ENCODE measurements at regions not wholly inside any gene's neighbourhood (a gene's known extent, or its start where the extent isn't known, plus 50 kb on each side); places are given as distances from the start of the nearest gene placed in this dataset.

DNA sequence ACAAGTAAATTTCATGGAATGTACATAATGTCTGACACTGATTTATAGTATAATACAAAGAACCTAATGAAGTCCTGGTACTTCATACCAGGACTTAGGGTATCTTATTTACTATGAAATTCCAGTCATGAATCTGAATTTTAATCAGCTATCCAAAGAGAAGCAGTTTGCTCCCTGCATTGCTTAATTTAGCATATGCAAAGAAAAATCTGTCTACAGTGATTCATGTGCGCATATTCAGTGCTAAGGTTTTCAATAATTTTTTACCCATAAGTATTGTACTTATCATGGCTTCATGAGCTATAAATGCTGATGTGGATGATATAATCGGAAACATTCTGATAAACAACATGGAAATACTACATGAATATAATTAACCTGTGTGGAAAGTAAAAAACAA, 185.6 kb upstream of the ARHGAP42 start:
- no peak for TF ChIP-seq REST (IDR thresholded peaks at IDR 0.05; ENCODE audit: insufficient read depth in 1 of 2, low read depth in 2 of 2, low read length in 2 of 2)
- no peak for TF ChIP-seq TAF1 (IDR thresholded peaks at IDR 0.05; ENCODE audit: borderline replicate concordance, insufficient read depth, low read length)
- TF ChIP-seq SIN3A (IDR thresholded peaks at IDR 0.05; ENCODE audit: borderline replicate concordance, insufficient read depth, low read length), result no peak
- TF ChIP-seq POLR2AphosphoS5 (IDR thresholded peaks at IDR 0.05; ENCODE audit: low read depth, low read length), result no peak
- TF ChIP-seq FOXP2 (optimal IDR thresholded peaks at IDR 0.05; ENCODE audit: borderline replicate concordance, extremely low read depth, extremely low read length, insufficient read depth), result no peak

DNA sequence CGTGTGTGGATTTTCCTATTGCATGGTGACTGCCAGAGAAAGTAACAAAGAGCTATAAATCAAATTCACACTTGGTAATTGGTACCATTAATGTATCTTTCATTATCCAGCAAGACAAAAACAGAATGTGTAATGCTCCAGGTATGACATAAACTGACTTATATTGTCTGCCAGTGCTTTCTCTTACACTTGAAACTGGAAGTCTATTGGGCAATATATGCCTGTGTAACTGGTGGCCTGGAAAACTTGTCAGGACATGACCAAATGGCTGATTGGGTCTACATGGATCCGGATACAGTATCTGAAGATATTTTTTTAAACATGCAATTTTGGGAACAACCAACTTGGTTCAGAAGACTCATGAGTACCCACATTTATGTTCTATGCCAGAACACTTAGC, 174.6 kb upstream of the ARHGAP42 start:
- TF ChIP-seq POLR2AphosphoS5 (IDR thresholded peaks at IDR 0.05; ENCODE audit: low read depth, low read length) (no peak), REST (IDR thresholded peaks at IDR 0.05; ENCODE audit: insufficient read depth in 1 of 2, low read depth in 2 of 2, low read length in 2 of 2) (no peak), TAF1 (IDR thresholded peaks at IDR 0.05; ENCODE audit: borderline replicate concordance, insufficient read depth, low read length) (no peak), FOXP2 (optimal IDR thresholded peaks at IDR 0.05; ENCODE audit: borderline replicate concordance, extremely low read depth, extremely low read length, insufficient read depth) (no peak), SIN3A (IDR thresholded peaks at IDR 0.05; ENCODE audit: borderline replicate concordance, insufficient read depth, low read length) (no peak)

GRCh38 chr11:100515087-100515486, 172.0 kb upstream of the ARHGAP42 start:
- no peak for TF ChIP-seq POLR2AphosphoS5 (IDR thresholded peaks at IDR 0.05; ENCODE audit: low read depth, low read length)
- TF ChIP-seq REST (IDR thresholded peaks at IDR 0.05; ENCODE audit: insufficient read depth in 1 of 2, low read depth in 2 of 2, low read length in 2 of 2), result no peak
- no peak for TF ChIP-seq SIN3A (IDR thresholded peaks at IDR 0.05; ENCODE audit: borderline replicate concordance, insufficient read depth, low read length)
- no peak for TF ChIP-seq FOXP2 (optimal IDR thresholded peaks at IDR 0.05; ENCODE audit: borderline replicate concordance, extremely low read depth, extremely low read length, insufficient read depth)
- TF ChIP-seq TAF1 (IDR thresholded peaks at IDR 0.05; ENCODE audit: borderline replicate concordance, insufficient read depth, low read length), result no peak

DNA sequence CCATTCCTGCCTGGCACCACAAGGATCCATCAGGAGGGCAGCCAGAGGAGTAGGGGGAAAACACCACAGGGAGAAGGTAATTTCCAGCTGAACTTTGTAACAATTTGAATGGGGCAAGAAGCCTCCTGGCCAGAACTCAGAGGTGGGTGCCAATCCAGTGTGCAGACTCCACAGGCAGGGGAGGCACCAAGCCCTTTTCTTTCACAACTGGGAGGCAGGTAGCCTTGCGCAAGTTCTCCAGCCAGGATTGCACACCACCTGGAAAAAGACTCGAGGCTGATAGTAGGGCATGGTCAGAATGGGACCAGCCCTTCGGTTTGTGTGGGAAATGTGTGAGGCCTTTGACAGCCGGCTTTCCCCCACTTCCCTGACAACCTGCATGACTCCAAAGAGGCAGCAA, 161.9 kb upstream of the ARHGAP42 start:
- no peak for TF ChIP-seq SIN3A (IDR thresholded peaks at IDR 0.05; ENCODE audit: borderline replicate concordance, insufficient read depth, low read length)
- no peak for TF ChIP-seq REST (IDR thresholded peaks at IDR 0.05; ENCODE audit: insufficient read depth in 1 of 2, low read depth in 2 of 2, low read length in 2 of 2)
- TF ChIP-seq TAF1 (IDR thresholded peaks at IDR 0.05; ENCODE audit: borderline replicate concordance, insufficient read depth, low read length), result no peak
- no peak for TF ChIP-seq FOXP2 (optimal IDR thresholded peaks at IDR 0.05; ENCODE audit: borderline replicate concordance, extremely low read depth, extremely low read length, insufficient read depth)
- TF ChIP-seq POLR2AphosphoS5 (IDR thresholded peaks at IDR 0.05; ENCODE audit: low read depth, low read length), result no peak

DNA sequence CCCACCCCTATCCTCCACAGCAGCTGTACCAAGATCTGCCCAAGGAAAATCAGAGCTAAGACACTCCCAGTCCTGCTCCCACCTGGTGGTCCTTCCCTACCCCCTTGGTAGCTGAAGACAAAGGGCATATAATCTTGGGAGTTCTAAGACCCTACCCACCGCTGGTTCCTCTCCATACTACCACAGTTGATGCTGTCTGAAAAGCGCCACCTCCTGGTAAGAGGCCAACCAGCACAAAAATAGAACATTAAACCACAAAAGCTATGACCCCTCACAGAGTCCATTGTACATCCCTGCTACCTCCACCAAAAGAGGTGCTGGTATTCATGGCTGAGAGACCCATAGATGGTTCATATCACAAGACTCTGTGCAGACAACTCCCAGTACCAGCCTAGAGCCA, 161.5 kb upstream of the ARHGAP42 start:
- TF ChIP-seq TAF1 (IDR thresholded peaks at IDR 0.05; ENCODE audit: borderline replicate concordance, insufficient read depth, low read length) (no peak), FOXP2 (optimal IDR thresholded peaks at IDR 0.05; ENCODE audit: borderline replicate concordance, extremely low read depth, extremely low read length, insufficient read depth) (no peak), REST (IDR thresholded peaks at IDR 0.05; ENCODE audit: insufficient read depth in 1 of 2, low read depth in 2 of 2, low read length in 2 of 2) (no peak), SIN3A (IDR thresholded peaks at IDR 0.05; ENCODE audit: borderline replicate concordance, insufficient read depth, low read length) (no peak), POLR2AphosphoS5 (IDR thresholded peaks at IDR 0.05; ENCODE audit: low read depth, low read length) (no peak)

Measured in PFSK-1 (cell line).